MM.1S (cell line): ENCODE measurements at regions not wholly inside any gene's neighbourhood (a gene's known extent, or its start where the extent isn't known, plus 50 kb on each side); places are given as distances from the start of the nearest gene placed in this dataset.

Experiments used
- DNase-seq: peaks from one replicate; pipeline ENCODE4 v3.0.0-alpha.2; 2015
- H2AFZ ChIP-seq: fragments of 300-600 bp; sonication (generic); 2 replicates; pipeline ENCODE4 v1.6.0; 2016; ENCODE audit warnings: antibody characterized with exemption, low read length
- H3F3A ChIP-seq: fragments of 300-600 bp; sonication (generic); 2 replicates; pipeline ENCODE4 v1.6.1; 2016; ENCODE audit warnings: mild to moderate bottlenecking, antibody characterized with exemption, low read length, moderate library complexity, mixed read lengths; ENCODE audit not compliant: insufficient read depth
- H3K27ac ChIP-seq: fragments of 300-600 bp; sonication (generic); 2 replicates; pipeline ENCODE4 v1.5.1; 2016; ENCODE audit warnings: mild to moderate bottlenecking, low read length
- H3K27me3 ChIP-seq: fragments of 300-600 bp; sonication (generic); replicated peaks from 2 replicates; pipeline ENCODE4 v1.6.0; 2016; ENCODE audit warnings: low read length; ENCODE audit not compliant: insufficient read depth
- H3K36me3 ChIP-seq: fragments of 300-600 bp; sonication (generic); replicated peaks from 2 replicates; pipeline ENCODE4 v1.6.1; 2016; ENCODE audit warnings: mild to moderate bottlenecking, low read length, mixed read lengths; ENCODE audit not compliant: insufficient read depth
- H3K4me1 ChIP-seq: fragments of 300-600 bp; sonication (generic); 2 replicates; pipeline ENCODE4 v1.6.1; 2016; ENCODE audit warnings: low read length, mixed read lengths
- H3K4me2 ChIP-seq: fragments of 300-600 bp; sonication (generic); 2 replicates; pipeline ENCODE4 v1.6.0; 2016; ENCODE audit warnings: low read depth, low read length
- H3K4me3 ChIP-seq: fragments of 300-600 bp; sonication (generic); 2 replicates; pipeline ENCODE4 v1.5.1; 2016; ENCODE audit warnings: low read length, mixed read lengths
- H3K79me2 ChIP-seq: fragments of 300-600 bp; sonication (generic); 2 replicates; pipeline ENCODE4 v1.6.1; 2016; ENCODE audit warnings: mixed run types, low read length, mixed read lengths
- H3K9ac ChIP-seq: fragments of 300-600 bp; sonication (generic); 2 replicates; pipeline ENCODE4 v1.6.1; 2016; ENCODE audit warnings: low read length, mixed read lengths
- H3K9me2 ChIP-seq: fragments of 300-600 bp; sonication (generic); replicated peaks from 2 replicates; pipeline ENCODE4 v1.6.1; 2016; ENCODE audit warnings: mild to moderate bottlenecking, low read length, mixed read lengths; ENCODE audit not compliant: insufficient read depth
- H3K9me3 ChIP-seq: fragments of 300-600 bp; sonication (generic); replicated peaks from 2 replicates; pipeline ENCODE4 v1.6.1; 2016; ENCODE audit warnings: mild to moderate bottlenecking, low read length, mixed read lengths; ENCODE audit not compliant: insufficient read depth
- H4K20me1 ChIP-seq: fragments of 300-600 bp; sonication (generic); 2 replicates; pipeline ENCODE4 v1.6.1; 2016; ENCODE audit warnings: mild to moderate bottlenecking, low read length, moderate library complexity, mixed read lengths; ENCODE audit not compliant: insufficient read depth
- EZH2 ChIP-seq: fragments of 300-600 bp; sonication (generic); optimal IDR thresholded peaks from 2 replicates; pipeline ENCODE3; 2017; ENCODE audit warnings: low read depth, mild to moderate bottlenecking, antibody characterized with exemption, low read length, mixed read lengths
- EZH2phosphoT487 ChIP-seq: fragments of 300-600 bp; sonication (generic); IDR thresholded peaks from 2 replicates; pipeline ENCODE4 v1.6.1; 2018; ENCODE audit warnings: antibody characterized with exemption, low read length
- TF ChIP-seq, protein P1 (sequence below): fragments of 300-600 bp; sonication (generic); IDR thresholded peaks from 2 replicates; pipeline ENCODE4 v1.5.1; 2016; ENCODE audit warnings: antibody characterized with exemption, low read length, mixed read lengths

DNA sequence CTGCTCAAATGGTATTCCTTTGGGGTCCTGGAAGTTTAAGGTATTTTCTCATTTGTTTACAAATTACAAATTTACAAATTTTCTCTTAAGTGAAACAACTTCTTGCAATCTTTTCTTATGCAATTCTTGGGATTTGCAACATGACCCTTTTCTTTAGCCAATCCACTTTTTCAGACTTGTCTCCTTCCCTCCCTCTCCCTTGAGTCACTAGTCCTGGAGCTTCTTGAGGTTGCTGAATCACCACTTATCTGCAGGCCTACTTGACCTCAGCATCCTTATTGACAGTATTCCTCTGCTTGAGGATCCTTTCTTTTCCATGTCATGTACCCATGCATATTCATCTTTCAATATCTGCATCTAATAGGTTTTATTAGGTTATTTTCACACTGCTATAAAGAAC is 302.8 kb upstream of the ADAMTS5 start:
- TF ChIP-seq EZH2 (no peak), EZH2phosphoT487 (no peak)
- TF ChIP-seq, protein P1, sequence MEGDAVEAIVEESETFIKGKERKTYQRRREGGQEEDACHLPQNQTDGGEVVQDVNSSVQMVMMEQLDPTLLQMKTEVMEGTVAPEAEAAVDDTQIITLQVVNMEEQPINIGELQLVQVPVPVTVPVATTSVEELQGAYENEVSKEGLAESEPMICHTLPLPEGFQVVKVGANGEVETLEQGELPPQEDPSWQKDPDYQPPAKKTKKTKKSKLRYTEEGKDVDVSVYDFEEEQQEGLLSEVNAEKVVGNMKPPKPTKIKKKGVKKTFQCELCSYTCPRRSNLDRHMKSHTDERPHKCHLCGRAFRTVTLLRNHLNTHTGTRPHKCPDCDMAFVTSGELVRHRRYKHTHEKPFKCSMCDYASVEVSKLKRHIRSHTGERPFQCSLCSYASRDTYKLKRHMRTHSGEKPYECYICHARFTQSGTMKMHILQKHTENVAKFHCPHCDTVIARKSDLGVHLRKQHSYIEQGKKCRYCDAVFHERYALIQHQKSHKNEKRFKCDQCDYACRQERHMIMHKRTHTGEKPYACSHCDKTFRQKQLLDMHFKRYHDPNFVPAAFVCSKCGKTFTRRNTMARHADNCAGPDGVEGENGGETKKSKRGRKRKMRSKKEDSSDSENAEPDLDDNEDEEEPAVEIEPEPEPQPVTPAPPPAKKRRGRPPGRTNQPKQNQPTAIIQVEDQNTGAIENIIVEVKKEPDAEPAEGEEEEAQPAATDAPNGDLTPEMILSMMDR = no peak
- no peak for DNase-seq
- Histone ChIP-seq H3F3A (no peaks in the 10 kb centered on the region), H3K36me3 (no peaks in the 10 kb centered on the region), H3K9me2 (no peaks in the 10 kb centered on the region), H2AFZ (no peak overlapping the region), H4K20me1 (no peaks in the 10 kb centered on the region), H3K27ac (no peak overlapping the region), H3K9me3 (no peaks in the 10 kb centered on the region), H3K4me3 (no peak overlapping the region), H3K4me2 (no peak overlapping the region), H3K79me2 (no peaks in the 10 kb centered on the region), H3K27me3 (no peaks in the 10 kb centered on the region), H3K4me1 (no peaks in the 10 kb centered on the region), H3K9ac (no peak overlapping the region)

DNA sequence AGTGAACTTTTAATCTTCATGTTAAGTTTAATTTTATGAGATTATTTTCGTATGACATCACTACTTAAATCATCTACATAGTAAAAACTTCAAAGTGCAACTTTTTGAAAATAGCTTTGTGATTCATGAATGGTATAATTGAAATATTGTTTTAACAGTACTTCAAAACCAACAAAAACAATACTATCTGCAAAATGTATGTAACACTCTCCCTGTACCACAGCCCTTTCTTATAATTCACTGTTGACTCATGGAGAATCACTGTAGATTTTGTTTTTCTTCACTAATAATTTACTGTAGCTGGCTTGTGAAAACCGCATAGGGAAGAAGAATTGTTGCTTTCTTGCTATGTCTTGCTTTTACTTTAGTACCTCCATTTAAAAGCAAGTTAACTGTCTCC is 301.4 kb upstream of the ADAMTS5 start:
- no peaks in the 10 kb centered on the region for H3K79me2 ChIP-seq
- no peak overlapping the region for H3K27ac ChIP-seq
- no peak overlapping the region for H2AFZ ChIP-seq
- no peaks in the 10 kb centered on the region for H3K36me3 ChIP-seq
- no peak overlapping the region for H3K4me2 ChIP-seq
- no peaks in the 10 kb centered on the region for H3K9me2 ChIP-seq
- no peaks in the 10 kb centered on the region for H3K27me3 ChIP-seq
- DNase-seq = no peak
- H4K20me1 ChIP-seq = no peaks in the 10 kb centered on the region
- TF ChIP-seq, protein P1 = no peak
- TF ChIP-seq EZH2 (no peak), EZH2phosphoT487 (no peak)
- H3K4me1 ChIP-seq = no peaks in the 10 kb centered on the region
- H3K4me3 ChIP-seq = no peak overlapping the region
- H3K9ac ChIP-seq = no peak overlapping the region
- H3K9me3 ChIP-seq = no peaks in the 10 kb centered on the region
- no peaks in the 10 kb centered on the region for H3F3A ChIP-seq

DNA sequence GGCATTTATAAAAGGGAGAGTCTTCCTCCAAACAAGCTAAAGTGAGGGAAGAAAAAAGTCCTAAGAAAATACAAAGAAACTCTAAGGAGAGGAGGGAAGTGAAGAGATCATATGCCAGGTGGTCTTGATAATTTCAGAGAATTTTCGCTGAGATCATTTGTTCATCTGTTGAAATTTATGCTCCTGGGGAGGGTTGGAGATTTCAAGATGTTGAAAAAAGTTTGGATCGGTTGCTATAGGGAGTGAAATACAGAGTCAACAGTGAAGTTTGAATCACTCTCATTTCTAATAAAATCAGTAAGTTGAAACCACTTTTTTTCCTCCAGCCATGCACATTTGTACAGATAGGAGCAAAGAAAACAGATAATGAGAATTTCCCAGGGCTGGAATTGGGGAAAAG is 299.1 kb upstream of the ADAMTS5 start:
- Histone ChIP-seq H3K9ac (no peak overlapping the region), H3K79me2 (no peaks in the 10 kb centered on the region), H2AFZ (no peak overlapping the region), H3K27ac (no peak overlapping the region), H3K36me3 (no peaks in the 10 kb centered on the region), H3K4me3 (no peak overlapping the region), H3K4me1 (no peaks in the 10 kb centered on the region), H3K9me2 (no peaks in the 10 kb centered on the region), H3K9me3 (no peaks in the 10 kb centered on the region), H3F3A (no peaks in the 10 kb centered on the region), H4K20me1 (no peaks in the 10 kb centered on the region), H3K4me2 (no peak overlapping the region), H3K27me3 (no peaks in the 10 kb centered on the region)
- no peak for DNase-seq
- TF ChIP-seq, protein P1 = no peak
- no peak for TF ChIP-seq EZH2
- TF ChIP-seq EZH2phosphoT487 = no peak
